ENCODE measurements at regions not wholly inside any gene's neighbourhood (a gene's known extent, or its start where the extent isn't known, plus 50 kb on each side); places are given as distances from the start of the nearest gene placed in this dataset.

GRCh38 chr11:19444231-19444630 is 203.5 kb upstream of the E2F8 start:
- no peak for TF ChIP-seq PPARA (CRISPR knock-in tag; IDR thresholded peaks at IDR 0.05; ENCODE audit: borderline replicate concordance)
- TF ChIP-seq TSHZ2 (CRISPR knock-in tag; IDR thresholded peaks at IDR 0.05) = no peak
- no peak for TF ChIP-seq SNAI2 (CRISPR knock-in tag; IDR thresholded peaks at IDR 0.05)
- no peak for TF ChIP-seq BACH2 (CRISPR knock-in tag; IDR thresholded peaks at IDR 0.05; ENCODE audit: borderline replicate concordance)
- TF ChIP-seq ZNF70 (CRISPR knock-in tag; IDR thresholded peaks at IDR 0.05) = no peak
- no peak for TF ChIP-seq ISL1 (CRISPR knock-in tag; IDR thresholded peaks at IDR 0.05)
- no peak for TF ChIP-seq CSRNP3 (CRISPR knock-in tag; IDR thresholded peaks at IDR 0.05)
- no peak for TF ChIP-seq ZFP3 (CRISPR knock-in tag; IDR thresholded peaks at IDR 0.05)
- no peak for TF ChIP-seq TOX (CRISPR knock-in tag; IDR thresholded peaks at IDR 0.05; ENCODE audit: borderline replicate concordance)
- no peak for TF ChIP-seq CSDC2 (CRISPR knock-in tag; IDR thresholded peaks at IDR 0.05)
- no peak for TF ChIP-seq RARB (CRISPR knock-in tag; IDR thresholded peaks at IDR 0.05)
- no peak for TF ChIP-seq ARNTL (CRISPR knock-in tag; IDR thresholded peaks at IDR 0.05; ENCODE audit: borderline replicate concordance, low read depth)
- no peak for TF ChIP-seq ZFP30 (CRISPR knock-in tag; IDR thresholded peaks at IDR 0.05)
- no peak for TF ChIP-seq CREB5 (CRISPR knock-in tag; IDR thresholded peaks at IDR 0.05; ENCODE audit: low read depth)
- TF ChIP-seq GLIS3 (CRISPR knock-in tag; IDR thresholded peaks at IDR 0.05) = no peak
- TF ChIP-seq TCF4 (CRISPR knock-in tag; IDR thresholded peaks at IDR 0.05; ENCODE audit: borderline replicate concordance) = no peak
- TF ChIP-seq ZNF8 (CRISPR knock-in tag; IDR thresholded peaks at IDR 0.05) = no peak
- no peak for TF ChIP-seq ESRRG (CRISPR knock-in tag; IDR thresholded peaks at IDR 0.05)
- TF ChIP-seq ZNF565 (CRISPR knock-in tag; conservative IDR thresholded peaks at IDR 0.05; ENCODE audit: low read depth) = no peak
- no peak for ATAC-seq

GRCh38 chr11:19442554-19442910 is 201.8 kb upstream of the E2F8 start:
- TF ChIP-seq TOX (CRISPR knock-in tag; IDR thresholded peaks at IDR 0.05; ENCODE audit: borderline replicate concordance) (no peak), OSR1 (CRISPR knock-in tag; IDR thresholded peaks at IDR 0.05) (no peak), BACH2 (CRISPR knock-in tag; IDR thresholded peaks at IDR 0.05; ENCODE audit: borderline replicate concordance) (no peak), ARNTL (CRISPR knock-in tag; IDR thresholded peaks at IDR 0.05; ENCODE audit: borderline replicate concordance, low read depth) (no peak), ZNF70 (CRISPR knock-in tag; IDR thresholded peaks at IDR 0.05) (no peak), CSDC2 (CRISPR knock-in tag; IDR thresholded peaks at IDR 0.05) (no peak), TSHZ2 (CRISPR knock-in tag; IDR thresholded peaks at IDR 0.05) (no peak), RARB (CRISPR knock-in tag; IDR thresholded peaks at IDR 0.05) (no peak), SNAI2 (CRISPR knock-in tag; IDR thresholded peaks at IDR 0.05) (no peak), ZFP3 (CRISPR knock-in tag; IDR thresholded peaks at IDR 0.05) (no peak), CREB5 (CRISPR knock-in tag; IDR thresholded peaks at IDR 0.05; ENCODE audit: low read depth) (no peak), ZNF565 (CRISPR knock-in tag; conservative IDR thresholded peaks at IDR 0.05; ENCODE audit: low read depth) (no peak), PATZ1 (CRISPR knock-in tag; IDR thresholded peaks at IDR 0.05; ENCODE audit: borderline replicate concordance) (no peak), PPARA (CRISPR knock-in tag; IDR thresholded peaks at IDR 0.05; ENCODE audit: borderline replicate concordance) (no peak), POU6F1 (CRISPR knock-in tag; IDR thresholded peaks at IDR 0.05; ENCODE audit: borderline replicate concordance, low read depth) (no peak), GLIS3 (CRISPR knock-in tag; IDR thresholded peaks at IDR 0.05) (no peak), ZNF8 (CRISPR knock-in tag; IDR thresholded peaks at IDR 0.05) (no peak), ISL1 (CRISPR knock-in tag; IDR thresholded peaks at IDR 0.05) (no peak), CSRNP3 (CRISPR knock-in tag; IDR thresholded peaks at IDR 0.05) (no peak), ZC3H10 (CRISPR knock-in tag; IDR thresholded peaks at IDR 0.05) (no peak)
- no peak; the same call in 2 of the 3 replicates for ATAC-seq
